ENCODE measurements at regions not wholly inside any gene's neighbourhood (a gene's known extent, or its start where the extent isn't known, plus 50 kb on each side); places are given as distances from the start of the nearest gene placed in this dataset.

GRCh38 chrX:149346306-149346705, 158.8 kb downstream of the IDS start:
- TF ChIP-seq CTCF (IDR thresholded peaks at IDR 0.05), result no peak
- no peak for TF ChIP-seq POLR2AphosphoS5 (IDR thresholded peaks at IDR 0.05; ENCODE audit: insufficient read depth in 1 of 2, low read depth in 1 of 2)
- TF ChIP-seq POLR2A (IDR thresholded peaks at IDR 0.05), result no peak

Measured in vagina (tissue), 2 donors.